GM18858 (cell line): ENCODE measurements at regions not wholly inside any gene's neighbourhood (a gene's known extent, or its start where the extent isn't known, plus 50 kb on each side); places are given as distances from the start of the nearest gene placed in this dataset.
"Not testable (repeated sequence)": the region's sequence is repeated elsewhere in the genome, so short reads cannot be mapped to it uniquely, and the experiment has no call there.

Experiments used
- ATAC-seq: cut with Tn5 transposase; IDR thresholded peaks from one replicate; pipeline ENCODE4 v1.9.1; 2021; ENCODE audit not compliant: unreplicated experiment

- no peak for ATAC-seq
Observed at GRCh38 chr1:94675373-94675772, 133.8 kb upstream of the F3 start.

- ATAC-seq: no peak
Observed at GRCh38 chr1:94674876-94675275, 133.3 kb upstream of the F3 start.

- ATAC-seq: no peak
Observed at GRCh38 chr1:94672934-94673333, 131.4 kb upstream of the F3 start.

GRCh38 chr1:94672001-94672400 lies 130.4 kb upstream of the F3 start:
- no peak for ATAC-seq

GRCh38 chr1:94670273-94670672 lies 128.7 kb upstream of the F3 start:
- no peak for ATAC-seq

- no peak for ATAC-seq
Observed at GRCh38 chr1:94669198-94669597, 127.6 kb upstream of the F3 start.

GRCh38 chr1:94668528-94668927 lies 127.0 kb upstream of the F3 start:
- no peak for ATAC-seq

GRCh38 chr1:94667818-94668217 lies 126.3 kb upstream of the F3 start:
- ATAC-seq: no peak

- no peak for ATAC-seq
Observed at GRCh38 chr1:94666797-94667196, 125.2 kb upstream of the F3 start.

- ATAC-seq: no peak
Observed at GRCh38 chr1:94661431-94661932, 119.9 kb upstream of the F3 start.

- no peak for ATAC-seq
Observed at GRCh38 chr1:94660994-94661393, 119.4 kb upstream of the F3 start.

GRCh38 chr1:94660258-94660657 lies 118.7 kb upstream of the F3 start:
- no peak for ATAC-seq

GRCh38 chr1:94659202-94659601 lies 117.6 kb upstream of the F3 start:
- not testable (repeated sequence) for ATAC-seq

GRCh38 chr1:94658221-94658620 lies 116.7 kb upstream of the F3 start:
- ATAC-seq: no peak

- ATAC-seq: not testable (repeated sequence)
Observed at GRCh38 chr1:94657776-94658175, 116.2 kb upstream of the F3 start.

- ATAC-seq: no peak
Observed at GRCh38 chr1:94656967-94657366, 115.4 kb upstream of the F3 start.

GRCh38 chr1:94654919-94655318 lies 113.4 kb upstream of the F3 start:
- no peak for ATAC-seq

- no peak for ATAC-seq
Observed at GRCh38 chr1:94654459-94654858, 112.9 kb upstream of the F3 start.

GRCh38 chr1:94654031-94654430 lies 112.5 kb upstream of the F3 start:
- ATAC-seq: no peak

GRCh38 chr1:94653454-94653853 lies 111.9 kb upstream of the F3 start:
- ATAC-seq: no peak

- no peak for ATAC-seq
Observed at GRCh38 chr1:94651076-94651475, 109.5 kb upstream of the F3 start.

GRCh38 chr1:94650301-94650700 lies 108.7 kb upstream of the F3 start:
- ATAC-seq: no peak

- ATAC-seq: no peak
Observed at GRCh38 chr1:94648225-94649007, 106.9 kb upstream of the F3 start.
